GM18520 (cell line): ENCODE measurements at regions not wholly inside any gene's neighbourhood (a gene's known extent, or its start where the extent isn't known, plus 50 kb on each side); places are given as distances from the start of the nearest gene placed in this dataset.

ENCODE experiments used
- ATAC-seq: cut with Tn5 transposase; IDR thresholded peaks from one replicate; pipeline ENCODE4 v1.9.1; 2021; ENCODE audit not compliant: unreplicated experiment

GRCh38 chr11:113529606-113530005, 54.4 kb upstream of the DRD2 start:
- no peak for ATAC-seq

GRCh38 chr11:113528982-113529381, 53.8 kb upstream of the DRD2 start:
- no peak for ATAC-seq

DNA sequence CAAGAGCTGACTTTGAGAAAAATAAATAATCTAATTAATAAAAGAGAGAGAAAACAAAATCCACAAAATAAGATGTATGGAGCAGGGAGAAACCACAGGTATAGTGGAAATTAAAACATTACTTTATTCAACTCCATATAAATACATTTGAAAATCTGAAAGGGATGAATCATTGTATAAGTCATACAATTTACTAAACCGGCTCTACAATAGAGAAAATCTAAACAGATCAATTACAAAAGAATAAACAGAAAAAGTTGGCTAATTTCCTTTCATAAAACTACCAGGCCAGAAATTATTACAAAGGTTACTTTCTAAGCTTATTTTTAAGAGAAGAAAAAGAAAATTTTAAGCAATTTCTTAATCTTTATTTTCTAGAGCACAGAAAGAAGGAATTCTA, 51.3 kb upstream of the DRD2 start:
- no peak for ATAC-seq
